ENCODE measurements at regions not wholly inside any gene's neighbourhood (a gene's known extent, or its start where the extent isn't known, plus 50 kb on each side); places are given as distances from the start of the nearest gene placed in this dataset.

DNA sequence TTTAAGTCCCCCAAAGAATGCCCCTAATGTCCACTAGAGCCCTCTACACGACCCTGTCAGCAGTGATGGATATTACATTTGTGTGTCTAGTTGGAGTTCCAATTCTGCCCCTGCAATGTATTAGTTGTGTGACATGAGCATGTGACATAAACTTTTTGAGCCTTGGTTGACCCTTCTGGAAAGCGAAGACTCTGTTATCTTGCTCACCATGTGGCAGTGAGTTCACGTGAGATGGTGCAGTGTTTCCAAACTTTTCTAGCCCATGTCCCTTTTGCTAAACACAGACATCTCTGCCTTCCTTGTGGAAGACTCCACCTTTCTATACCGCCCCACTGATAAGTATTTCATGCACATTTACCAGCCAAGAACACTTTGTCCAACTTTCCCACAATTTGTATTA is 87.0 kb upstream of the BOD1 start:
- Histone ChIP-seq H3K36me3 (no peaks in the 10 kb centered on the region), H3K27ac (no peak overlapping the region), H4K20me1 (no peaks in the 10 kb centered on the region), H3K4me1 (peaks cover 13 to 69% (median 44%) of the 10 kb centered on the region in 10 experiments), H3K4me2 (no peak overlapping the region), H3K27me3 (no peaks in the 10 kb centered on the region), H3K4me3 (no peak overlapping the region), H3K9ac (no peak overlapping the region), H3K9me3 (replicated peaks in 1 of 11) (no peaks in the 10 kb centered on the region)
- TF ChIP-seq Cebpa-rat (IDR thresholded peaks at IDR 0.05) = no peak

DNA sequence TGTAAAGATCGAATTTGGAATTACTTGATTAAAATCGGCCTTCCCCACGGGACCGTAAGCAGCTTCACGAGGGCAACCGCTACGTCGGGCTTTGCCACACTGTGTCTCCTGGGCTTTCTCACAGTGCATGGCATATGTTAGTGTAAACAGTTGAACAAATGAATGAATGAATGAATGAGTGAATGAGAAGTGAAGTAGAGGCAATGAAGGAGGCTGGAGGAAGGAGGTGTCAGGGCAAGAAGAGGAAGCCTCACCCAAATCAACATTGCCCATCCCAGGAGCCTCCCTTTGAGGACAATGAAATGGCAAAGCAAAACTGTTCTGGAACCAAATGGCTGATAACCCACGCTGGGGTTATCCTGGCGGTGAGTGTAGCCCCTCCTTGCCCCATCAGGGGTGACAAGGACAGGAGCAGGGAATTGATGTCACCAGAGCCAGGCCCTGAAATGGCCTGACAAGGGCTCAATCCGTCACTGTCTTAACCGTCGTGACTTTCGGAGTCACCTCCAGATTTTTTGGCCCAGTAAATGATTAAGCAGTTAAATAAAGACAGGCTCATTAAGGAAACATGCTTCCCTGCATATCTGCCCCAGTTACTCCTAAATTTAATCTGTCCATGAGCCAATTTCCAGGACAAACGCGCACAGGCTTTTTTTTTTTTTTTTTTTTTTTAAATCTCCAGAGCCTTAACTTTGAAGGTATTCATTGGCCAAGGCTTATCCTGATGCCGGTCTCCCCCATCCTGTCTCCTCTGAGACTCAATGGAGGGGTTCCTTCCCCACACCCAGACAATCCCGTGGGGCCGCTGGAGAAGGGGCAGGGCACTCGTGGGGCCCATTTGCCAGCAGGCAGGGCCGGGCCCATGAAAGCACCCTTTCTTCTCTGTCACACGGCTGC is 88.4 kb upstream of the BOD1 start:
- Histone ChIP-seq H3K36me3 (no peaks in the 10 kb centered on the region), H3K4me2 (peak overlapping the region in 8 of 11 experiments; percentile 71 to 83 (median 78); a peak in 15 of 22 replicates), H3K4me1 (peaks cover 13 to 63% (median 49%) of the 10 kb centered on the region in 10 experiments), H4K20me1 (no peaks in the 10 kb centered on the region), H3K27me3 (no peaks in the 10 kb centered on the region), H3K9ac (no peak overlapping the region), H3K4me3 (no peak overlapping the region), H3K27ac (peak overlapping the region in 2 of 11 experiments; percentile 26 to 43; a peak in 2 of 22 replicates), H3K9me3 (replicated peaks in 1 of 11) (no peaks in the 10 kb centered on the region)
- no peak for TF ChIP-seq Cebpa-rat (IDR thresholded peaks at IDR 0.05)

DNA sequence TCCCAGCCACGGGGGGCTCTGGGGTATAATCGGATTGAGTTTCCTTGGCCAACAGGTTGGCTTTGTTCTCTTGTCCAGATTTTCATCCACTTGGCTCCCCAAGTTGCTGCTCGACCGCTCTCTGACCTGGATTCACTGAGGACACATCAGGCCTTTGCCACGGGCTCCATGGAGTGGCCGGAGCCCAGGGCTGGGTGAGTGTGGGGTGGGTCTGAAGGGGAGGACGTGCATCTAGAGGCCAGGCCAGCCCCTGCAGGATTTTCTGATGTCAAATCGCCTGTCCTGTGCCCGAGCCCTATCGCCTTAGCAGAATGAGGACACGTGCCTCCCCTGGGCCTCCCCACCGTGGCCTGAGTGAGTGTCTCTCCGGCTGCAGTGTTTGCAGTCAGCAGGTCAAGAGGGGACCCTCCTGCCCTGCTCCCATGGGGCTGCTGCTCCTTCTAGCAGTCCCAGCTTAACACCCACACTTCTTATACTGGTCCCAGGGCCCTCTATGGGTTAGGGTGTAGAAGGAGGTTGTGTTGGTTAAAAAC is 89.1 kb upstream of the BOD1 start:
- Histone ChIP-seq H4K20me1 (no peaks in the 10 kb centered on the region), H3K4me1 (peaks cover 13 to 55% (median 49%) of the 10 kb centered on the region in 10 experiments), H3K4me2 (peak overlapping the region in 8 of 11 experiments; percentile 71 to 83 (median 78); a peak in 16 of 22 replicates), H3K36me3 (no peaks in the 10 kb centered on the region), H3K4me3 (no peak overlapping the region), H3K27me3 (no peaks in the 10 kb centered on the region), H3K9ac (no peak overlapping the region), H3K9me3 (replicated peaks in 1 of 11) (no peaks in the 10 kb centered on the region), H3K27ac (peak overlapping the region in 2 of 11 experiments; percentile 26 to 43; a peak in 3 of 22 replicates)
- no peak for TF ChIP-seq Cebpa-rat (IDR thresholded peaks at IDR 0.05)

DNA sequence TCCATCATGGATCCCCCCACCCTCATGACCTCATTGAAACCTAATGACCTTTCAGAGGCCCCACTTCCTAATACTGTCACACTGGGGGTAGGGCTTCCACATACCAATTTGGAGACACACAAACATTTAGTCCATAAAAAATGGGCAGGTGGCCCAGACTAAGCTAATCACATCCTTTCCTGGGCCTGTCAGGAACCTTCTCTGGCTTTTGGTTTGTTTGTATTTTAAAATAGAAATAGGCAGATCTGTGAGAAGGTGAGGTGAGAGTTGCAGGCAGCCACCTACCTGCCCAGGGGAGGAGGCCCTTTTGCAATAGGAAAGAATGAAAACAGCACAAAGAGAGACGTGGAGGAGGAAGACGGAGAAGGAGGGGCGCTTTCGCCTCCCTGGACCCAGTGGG is 90.2 kb upstream of the BOD1 start:
- no peak for TF ChIP-seq Cebpa-rat (IDR thresholded peaks at IDR 0.05)
- no peaks in the 10 kb centered on the region for H3K9me3 ChIP-seq (replicated peaks in 1 of 11)
- H4K20me1 ChIP-seq = no peaks in the 10 kb centered on the region
- no peaks in the 10 kb centered on the region for H3K36me3 ChIP-seq
- peak overlapping the region in 5 of 11 experiments; percentile 17 to 64 (median 19); a peak in 4 of 22 replicates for H3K27ac ChIP-seq
- H3K9ac ChIP-seq = no peak overlapping the region; a peak in 1 of 22 replicates
- H3K4me1 ChIP-seq = peaks cover 13 to 54% (median 49%) of the 10 kb centered on the region in 10 experiments
- no peaks in the 10 kb centered on the region for H3K27me3 ChIP-seq
- no peak overlapping the region for H3K4me3 ChIP-seq
- H3K4me2 ChIP-seq = peak overlapping the region in 10 of 11 experiments; percentile 45 to 83 (median 76); a peak in 17 of 22 replicates

DNA sequence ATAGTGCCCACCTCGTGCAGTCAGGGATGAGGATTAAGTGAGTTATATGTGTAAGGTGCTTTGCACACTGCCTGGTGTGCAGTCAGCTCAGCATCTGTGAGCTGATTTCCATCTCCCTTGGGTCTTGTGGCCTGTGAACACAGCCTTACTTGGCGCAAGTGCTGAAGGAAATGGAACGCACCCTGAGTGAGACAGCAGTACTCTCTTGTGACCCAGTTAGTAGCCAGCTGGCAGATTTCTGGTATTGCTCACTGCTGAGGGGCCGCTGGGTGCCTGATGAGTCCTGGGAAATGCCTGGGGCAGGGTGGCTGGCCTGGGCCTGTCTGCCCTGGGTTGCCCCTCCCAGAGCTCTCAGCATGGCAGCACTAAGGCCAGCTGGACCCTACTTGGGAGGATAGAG is 90.9 kb upstream of the BOD1 start:
- Histone ChIP-seq H3K36me3 (no peaks in the 10 kb centered on the region), H3K4me2 (peak overlapping the region; percentile 45 to 83 (median 74)), H3K4me1 (peaks cover 13 to 56% (median 51%) of the 10 kb centered on the region in 10 experiments), H3K9me3 (replicated peaks in 1 of 11) (no peaks in the 10 kb centered on the region), H3K4me3 (no peak overlapping the region), H3K9ac (peak overlapping the region in 5 of 11 experiments; percentile 17 to 56 (median 40); a peak in 8 of 22 replicates), H4K20me1 (no peaks in the 10 kb centered on the region), H3K27ac (peak overlapping the region in 8 of 11 experiments; percentile 27 to 64 (median 48); a peak in 15 of 22 replicates), H3K27me3 (no peaks in the 10 kb centered on the region)
- peak in 1 of 11 experiments; percentile 47; a peak in 2 of 22 replicates for TF ChIP-seq Cebpa-rat (IDR thresholded peaks at IDR 0.05)

DNA sequence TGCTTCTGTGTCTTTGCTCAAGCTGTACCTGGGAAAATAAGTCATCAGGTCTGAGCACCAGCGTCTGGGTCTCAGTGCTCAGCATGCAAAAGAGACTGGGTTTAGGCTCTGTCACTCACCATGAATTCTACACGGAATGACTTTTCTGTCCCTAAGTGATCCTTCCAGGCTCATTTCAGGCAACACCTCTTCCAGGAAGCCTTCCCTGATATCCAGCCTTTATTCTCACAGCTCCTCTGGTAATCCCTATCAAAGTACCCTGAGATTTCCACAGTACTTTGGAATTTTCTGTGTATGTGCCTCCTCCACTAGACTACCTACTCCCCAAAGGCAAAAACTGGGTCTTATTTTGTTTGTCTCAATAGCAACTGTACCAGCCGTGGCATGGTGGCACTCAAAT is 92.7 kb upstream of the BOD1 start:
- Histone ChIP-seq H3K27me3 (no peaks in the 10 kb centered on the region), H4K20me1 (no peaks in the 10 kb centered on the region), H3K9ac (no peak overlapping the region), H3K36me3 (no peaks in the 10 kb centered on the region), H3K4me1 (peaks cover 19 to 66% (median 59%) of the 10 kb centered on the region in 10 experiments), H3K9me3 (replicated peaks in 1 of 11) (no peaks in the 10 kb centered on the region), H3K4me2 (peak overlapping the region in 6 of 11 experiments; percentile 9 to 83 (median 72); a peak in 3 of 22 replicates), H3K4me3 (no peak overlapping the region), H3K27ac (no peak overlapping the region; a peak in 1 of 22 replicates)
- no peak for TF ChIP-seq Cebpa-rat (IDR thresholded peaks at IDR 0.05)

DNA sequence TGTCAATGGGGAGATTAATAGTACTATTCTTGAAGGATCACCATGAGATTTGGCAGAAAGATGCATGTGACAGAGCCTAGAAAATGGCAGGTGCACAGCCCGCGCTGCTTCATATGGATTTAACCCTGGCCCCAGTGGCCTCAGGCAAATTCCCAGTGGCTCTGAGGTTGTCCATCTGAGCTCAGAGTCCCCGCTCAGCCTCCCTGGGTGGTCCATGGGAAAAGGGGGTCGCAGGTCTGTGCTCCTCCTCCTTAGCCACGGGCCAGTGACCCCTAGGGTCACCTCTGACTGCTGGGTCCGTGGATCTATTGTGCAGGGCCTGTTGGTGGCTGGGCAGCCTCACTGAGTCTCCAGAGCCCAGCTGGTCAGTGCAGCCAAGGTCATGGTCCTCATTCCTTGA is 93.3 kb upstream of the BOD1 start:
- Histone ChIP-seq H3K4me3 (no peak overlapping the region), H3K9ac (no peak overlapping the region), H4K20me1 (no peaks in the 10 kb centered on the region), H3K4me2 (no peak overlapping the region), H3K9me3 (replicated peaks in 1 of 11) (no peaks in the 10 kb centered on the region), H3K36me3 (no peaks in the 10 kb centered on the region), H3K4me1 (peaks cover 25 to 66% (median 54%) of the 10 kb centered on the region in 10 experiments), H3K27ac (no peak overlapping the region), H3K27me3 (no peaks in the 10 kb centered on the region)
- no peak for TF ChIP-seq Cebpa-rat (IDR thresholded peaks at IDR 0.05)

DNA sequence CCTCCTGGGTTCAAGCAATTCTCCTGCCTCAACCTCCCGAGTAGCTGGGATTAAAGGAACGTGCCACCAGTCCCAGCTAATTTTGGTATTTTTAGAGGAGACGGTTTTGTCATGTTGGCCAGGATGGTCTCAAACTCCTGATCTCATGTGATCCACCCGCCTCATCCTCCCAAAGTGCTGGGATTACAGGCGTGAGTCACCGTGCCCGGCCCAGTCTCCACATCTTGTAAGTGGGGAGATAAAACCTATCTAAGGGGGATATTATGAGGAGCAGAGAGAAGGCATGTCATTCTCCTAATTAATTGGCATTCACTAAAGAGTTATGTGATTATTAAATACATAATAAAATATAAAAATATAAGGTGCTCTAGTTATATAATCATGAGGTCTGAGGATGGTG is 94.1 kb upstream of the BOD1 start:
- no peak overlapping the region for H3K27ac ChIP-seq
- no peaks in the 10 kb centered on the region for H3K27me3 ChIP-seq
- H3K4me2 ChIP-seq = no peak overlapping the region
- TF ChIP-seq Cebpa-rat (IDR thresholded peaks at IDR 0.05) = no peak
- H3K36me3 ChIP-seq = no peaks in the 10 kb centered on the region
- H3K9ac ChIP-seq = no peak overlapping the region
- no peak overlapping the region for H3K4me3 ChIP-seq
- no peaks in the 10 kb centered on the region for H4K20me1 ChIP-seq
- peaks cover 29 to 62% (median 47%) of the 10 kb centered on the region in 10 experiments for H3K4me1 ChIP-seq
- H3K9me3 ChIP-seq (replicated peaks in 1 of 11) = no peaks in the 10 kb centered on the region

DNA sequence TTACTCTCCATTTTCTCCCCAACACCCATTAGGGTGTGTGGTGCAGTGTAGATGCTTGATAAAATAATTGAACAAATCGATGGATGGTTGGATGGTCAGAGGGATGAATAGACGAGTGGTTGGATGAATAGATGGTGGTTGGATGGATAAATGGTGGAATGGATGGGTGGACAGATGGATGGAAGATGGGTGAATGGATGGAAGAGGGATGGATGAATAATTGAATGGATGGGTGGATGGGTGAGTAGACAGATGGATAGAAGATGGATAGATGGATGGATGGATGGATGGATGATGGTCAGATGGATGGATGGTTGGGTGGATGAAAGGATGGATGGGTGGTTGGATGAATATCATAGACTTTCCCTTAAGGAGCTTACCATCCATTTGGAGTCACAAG is 95.0 kb upstream of the BOD1 start:
- no peak for TF ChIP-seq Cebpa-rat (IDR thresholded peaks at IDR 0.05)
- no peak overlapping the region for H3K4me3 ChIP-seq
- H4K20me1 ChIP-seq = no peaks in the 10 kb centered on the region
- H3K4me1 ChIP-seq = peaks cover 29 to 52% (median 38%) of the 10 kb centered on the region in 10 experiments
- H3K27ac ChIP-seq = no peak overlapping the region
- no peak overlapping the region for H3K9ac ChIP-seq
- no peaks in the 10 kb centered on the region for H3K36me3 ChIP-seq
- H3K4me2 ChIP-seq = no peak overlapping the region
- no peaks in the 10 kb centered on the region for H3K9me3 ChIP-seq (replicated peaks in 1 of 11)
- no peaks in the 10 kb centered on the region for H3K27me3 ChIP-seq

All from BLaER1 treated with 17β-estradiol and CSF1 and Interleukin-3, amounts not matched to agents 10 nM and 100 nM (cell line).